NCI-H146 treated with DMSO at 0.1 percent for 48 hours (cell line): ENCODE measurements at regions not wholly inside any gene's neighbourhood (a gene's known extent, or its start where the extent isn't known, plus 50 kb on each side); places are given as distances from the start of the nearest gene placed in this dataset.

ENCODE experiments used
- DNase-seq: peaks from one replicate; lab custom pipeline; 2025; ENCODE audit not compliant: unreplicated experiment; lab: John Stamatoyannopoulos, UW

DNA sequence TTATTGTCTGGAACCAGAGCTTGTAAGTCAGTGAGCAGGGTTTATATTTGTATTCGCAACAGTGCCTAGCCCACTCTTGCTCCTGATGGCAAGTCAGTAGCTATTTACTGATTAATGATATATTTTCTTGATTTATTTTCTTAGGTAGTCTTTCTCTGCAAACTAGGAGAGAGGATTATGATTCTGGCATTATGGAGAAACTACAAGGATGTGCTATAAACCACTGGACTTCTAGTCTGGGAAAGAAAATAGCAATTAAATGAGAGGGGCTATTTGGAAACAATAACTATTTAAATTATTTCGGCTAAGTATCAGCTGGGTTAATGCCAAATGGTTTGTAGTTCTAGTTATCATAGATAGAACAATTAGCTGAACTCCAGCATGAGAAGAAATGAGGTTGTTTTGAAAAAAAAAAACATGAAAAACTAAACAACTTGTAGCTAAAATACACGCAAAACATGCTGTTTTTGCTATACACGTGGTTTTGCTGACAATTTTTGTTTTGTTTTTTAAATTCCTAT, 304.9 kb upstream of the TCF21 start:
- no peak for DNase-seq

DNA sequence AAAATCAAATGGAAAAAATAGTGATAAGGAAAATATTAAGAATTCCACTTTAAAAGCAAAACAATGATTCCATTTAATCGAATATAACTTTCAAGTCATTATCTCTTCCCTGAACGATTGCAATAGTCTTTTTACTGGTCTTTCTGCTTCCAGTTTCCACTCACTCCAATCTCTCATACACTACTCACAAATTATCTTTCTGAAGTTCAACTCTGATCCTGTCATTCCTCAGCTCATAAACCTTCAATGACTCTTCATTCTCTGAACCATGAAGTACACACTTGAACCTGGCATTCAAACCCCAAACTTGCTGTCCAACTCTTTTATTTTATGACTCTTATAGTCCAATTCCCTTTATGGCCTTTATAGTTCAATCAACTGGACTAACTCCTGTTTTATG, 304.1 kb upstream of the TCF21 start:
- no peak for DNase-seq

DNA sequence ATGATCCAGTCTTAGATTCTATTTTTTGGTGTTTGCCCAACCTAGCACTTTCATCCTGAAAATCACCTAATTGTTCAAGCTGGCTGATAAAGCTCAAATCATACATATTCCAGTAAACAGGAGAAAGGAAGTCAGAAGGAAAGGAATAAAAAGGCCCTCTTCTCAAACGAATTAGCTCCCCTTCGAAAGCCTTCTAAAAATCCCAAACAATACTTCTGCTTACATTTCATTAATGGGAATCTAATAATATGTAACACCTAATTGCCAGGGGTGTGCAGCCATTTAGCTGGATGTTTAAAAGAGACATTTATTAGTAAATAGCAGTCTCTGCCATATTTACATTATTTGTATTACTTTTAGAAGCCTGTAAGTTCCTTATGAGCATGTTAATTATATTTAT, 302.9 kb upstream of the TCF21 start:
- DNase-seq = no peak

DNA sequence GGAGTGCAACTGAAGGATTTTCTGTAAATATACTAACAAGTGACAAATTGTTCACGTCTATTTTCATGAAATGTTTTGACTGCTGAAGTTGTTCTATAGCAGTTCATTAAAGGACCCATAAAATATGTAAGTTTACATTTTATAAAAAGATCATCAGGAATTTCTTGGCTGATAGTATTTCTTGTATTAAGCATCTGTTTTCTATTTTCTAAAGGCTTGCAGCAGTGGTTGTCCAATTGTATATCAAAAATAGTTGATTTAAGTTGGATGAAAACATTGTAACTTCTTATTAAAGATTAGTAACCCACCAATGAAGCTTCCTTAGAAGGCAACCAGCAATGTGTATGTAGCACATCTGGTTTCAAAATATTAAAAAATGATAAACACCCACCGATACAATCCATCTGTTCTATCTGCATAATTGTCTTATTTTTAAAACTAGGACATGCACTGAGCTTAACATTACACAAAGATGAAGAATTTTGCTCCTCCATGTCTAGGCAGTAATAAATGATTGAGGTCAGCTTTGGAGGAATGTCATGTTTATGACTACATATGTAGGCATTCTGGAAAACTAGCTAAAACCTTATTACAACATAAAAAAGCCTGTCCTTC, 301.3 kb upstream of the TCF21 start:
- DNase-seq = no peak

DNA sequence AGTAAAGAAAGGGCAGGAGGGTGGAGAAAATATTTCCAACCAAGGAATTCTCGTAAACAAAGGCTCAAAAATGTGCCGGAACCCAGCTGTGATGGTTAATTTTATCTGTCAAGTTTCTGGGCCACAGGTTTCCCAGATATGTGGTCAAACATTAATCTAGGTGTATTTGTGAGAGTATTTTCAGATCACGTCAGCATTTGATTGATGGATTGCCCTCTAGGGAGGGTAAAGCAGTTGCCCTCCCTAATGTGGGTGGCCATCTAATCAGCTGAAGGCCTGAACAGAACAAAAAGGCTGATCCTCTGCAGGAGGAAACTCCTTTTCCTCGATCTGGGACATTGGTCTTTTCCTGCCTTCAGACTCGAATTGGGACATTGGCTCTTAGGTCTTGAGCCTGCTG, 298.7 kb upstream of the TCF21 start:
- no peak for DNase-seq

GRCh38 chr6:133590814-133591213, 298.1 kb upstream of the TCF21 start:
- no peak for DNase-seq

DNA sequence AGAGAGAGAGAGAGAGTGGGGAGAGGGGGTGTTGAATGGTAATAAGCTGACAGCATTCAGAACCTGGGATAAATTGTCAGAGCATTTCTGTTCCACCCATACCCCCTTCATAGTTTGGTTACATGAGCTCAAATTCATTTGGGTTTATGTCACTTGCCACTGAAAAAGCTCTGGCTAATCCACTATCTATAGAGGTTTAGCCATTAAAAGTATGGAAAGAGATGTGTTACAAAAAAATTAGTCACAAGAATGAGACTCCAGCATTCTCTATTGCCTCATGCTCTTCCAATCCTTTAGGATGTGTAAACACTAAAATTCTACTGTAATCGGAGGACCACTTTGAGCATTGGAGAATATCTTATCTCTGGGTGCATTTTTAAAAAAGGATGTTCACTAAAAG, 297.6 kb upstream of the TCF21 start:
- no peak for DNase-seq

- DNase-seq = no peak
Observed at GRCh38 chr6:133594652-133595110, 294.2 kb upstream of the TCF21 start.

DNA sequence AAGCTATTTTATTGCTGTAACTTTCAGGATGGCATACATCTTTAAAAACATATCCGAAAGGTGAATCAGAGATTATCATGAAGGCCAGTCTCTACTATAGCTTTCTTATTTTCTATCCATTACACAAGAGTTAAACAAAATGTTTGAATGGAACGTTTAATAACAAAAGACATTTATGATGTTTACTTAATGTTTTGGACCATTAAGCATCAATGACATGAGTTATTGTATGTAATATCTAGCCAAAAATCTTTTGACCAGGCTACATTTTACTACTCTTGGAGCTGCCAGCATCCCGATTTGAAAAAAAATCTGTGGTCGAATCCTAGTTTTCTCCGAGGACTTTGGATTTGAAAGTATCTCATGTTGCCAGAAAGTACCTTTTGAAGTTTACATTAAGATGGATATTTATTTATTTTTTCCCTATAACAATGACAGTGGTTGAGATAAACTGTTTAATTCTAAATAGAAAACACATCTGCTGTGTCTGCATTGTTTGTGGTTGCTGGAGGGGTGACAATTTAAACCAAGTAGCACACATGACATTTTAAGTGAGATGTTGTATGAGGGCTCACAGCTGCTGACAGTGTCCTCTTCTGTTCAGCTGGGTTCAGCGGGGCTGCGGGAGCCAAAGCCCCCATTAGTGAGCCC, 293.7 kb upstream of the TCF21 start:
- DNase-seq = no peak

DNA sequence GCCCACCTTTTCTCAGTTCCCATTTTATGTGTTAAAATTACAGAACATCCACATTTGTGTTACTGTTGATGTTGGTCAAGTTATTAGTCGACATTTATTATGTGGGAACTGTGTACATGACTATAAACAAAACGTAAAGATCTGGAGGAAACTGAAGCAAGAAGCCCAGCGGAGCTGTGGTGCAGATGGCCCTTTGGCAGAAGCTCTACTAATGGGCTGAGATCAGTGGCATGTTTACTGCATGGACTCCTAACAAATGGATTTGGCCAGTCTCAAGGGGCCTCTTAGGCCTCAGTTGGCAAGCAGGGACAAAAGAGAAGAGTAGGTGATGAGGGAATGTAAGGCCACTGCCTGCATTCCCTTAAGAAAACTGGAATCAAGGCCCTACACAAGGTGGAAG, 282.1 kb upstream of the TCF21 start:
- DNase-seq = no peak

DNA sequence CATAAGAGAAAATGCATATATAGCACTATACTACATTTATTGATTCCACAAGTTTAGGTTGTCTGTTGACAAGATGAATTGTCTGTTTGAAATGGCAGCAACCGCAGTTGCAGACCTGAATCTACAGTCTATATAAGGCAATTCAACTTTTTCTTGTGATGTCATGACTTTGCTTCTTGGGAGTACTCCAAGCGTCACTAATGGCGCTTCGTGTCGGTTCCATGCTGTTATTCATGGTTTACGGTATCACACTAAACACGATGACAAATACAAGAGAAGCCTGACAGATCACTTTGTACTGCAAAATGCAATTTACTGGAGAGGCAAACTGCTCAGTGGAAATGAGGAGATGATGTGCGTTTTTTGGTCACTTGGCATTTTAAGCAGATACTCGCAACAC, 280.3 kb upstream of the TCF21 start:
- no peak for DNase-seq

GRCh38 chr6:133609415-133610226, 279.3 kb upstream of the TCF21 start:
- no peak for DNase-seq

DNA sequence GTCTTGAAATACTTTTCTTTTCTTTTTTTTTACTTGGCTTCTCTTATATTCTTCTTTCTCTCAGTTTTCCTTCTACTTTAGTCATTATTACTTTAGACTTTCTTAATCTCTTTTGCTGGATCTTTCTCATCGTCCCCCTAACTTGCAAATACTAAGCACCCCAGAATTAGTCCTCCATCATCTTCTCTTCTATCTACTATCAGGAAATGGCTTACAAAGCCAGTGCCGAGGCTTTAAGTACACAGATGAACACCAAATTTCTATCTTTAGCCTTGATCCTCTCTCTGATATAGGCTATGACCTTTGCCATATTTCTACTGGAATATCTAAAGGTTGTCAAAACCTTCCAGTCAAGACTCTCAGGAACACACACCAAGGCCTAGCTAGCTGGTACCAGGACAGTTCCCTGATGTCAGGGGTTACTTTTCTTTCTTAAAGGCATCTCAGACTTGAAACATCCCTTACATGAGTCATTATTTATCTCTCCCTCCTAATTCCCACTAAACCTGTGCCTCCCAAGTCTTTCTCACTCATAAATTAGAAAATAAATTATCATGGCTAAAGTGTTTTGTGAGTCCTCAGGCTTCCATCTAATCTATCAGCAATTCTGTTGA, 278.6 kb upstream of the TCF21 start:
- DNase-seq = no peak

GRCh38 chr6:133610971-133611370, 277.9 kb upstream of the TCF21 start:
- no peak for DNase-seq

- DNase-seq = no peak
Observed at GRCh38 chr6:133612459-133612858, 276.5 kb upstream of the TCF21 start.

DNA sequence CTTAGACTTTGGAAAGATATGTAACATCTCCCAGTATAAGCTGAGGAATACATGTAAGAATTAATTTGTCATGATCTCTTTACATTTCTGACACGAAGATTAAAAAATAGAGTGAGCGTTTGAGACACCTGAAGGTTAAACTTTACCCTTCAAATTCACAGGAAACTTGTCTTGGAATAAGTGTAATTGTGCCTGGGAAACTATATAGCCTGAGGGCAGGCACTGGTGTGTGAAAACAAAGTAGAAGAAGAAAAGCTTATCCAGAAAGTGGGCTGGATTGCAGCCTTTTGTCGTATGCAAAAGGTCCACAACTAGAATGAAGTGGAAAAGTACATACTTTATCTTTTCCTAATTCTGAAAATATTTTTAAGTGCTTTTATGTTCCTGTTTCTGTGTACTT, 275.7 kb upstream of the TCF21 start:
- no peak for DNase-seq

DNA sequence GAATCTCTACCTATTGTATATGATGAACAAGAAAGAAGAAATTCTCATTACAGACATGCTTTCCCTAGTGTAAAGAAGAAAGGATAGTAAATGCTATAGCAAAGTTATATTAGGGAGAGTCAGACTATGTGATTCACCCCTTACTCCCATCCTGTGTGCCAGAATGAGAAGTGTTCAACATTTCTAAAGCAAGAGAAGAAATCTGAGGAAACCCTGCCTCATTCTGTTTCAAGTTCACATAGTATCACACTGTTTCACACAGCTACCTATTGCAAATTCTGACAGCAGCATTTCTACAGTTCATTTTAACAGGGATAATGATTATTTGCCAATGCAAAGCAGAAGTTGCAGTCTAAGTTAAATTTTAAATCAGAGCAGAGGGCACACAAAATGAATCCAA, 267.2 kb upstream of the TCF21 start:
- no peak for DNase-seq

GRCh38 chr6:133623065-133623464, 265.8 kb upstream of the TCF21 start:
- DNase-seq = no peak

GRCh38 chr6:133623621-133624020, 265.3 kb upstream of the TCF21 start:
- DNase-seq = no peak

GRCh38 chr6:133626096-133626666, 262.7 kb upstream of the TCF21 start:
- DNase-seq = no peak

DNA sequence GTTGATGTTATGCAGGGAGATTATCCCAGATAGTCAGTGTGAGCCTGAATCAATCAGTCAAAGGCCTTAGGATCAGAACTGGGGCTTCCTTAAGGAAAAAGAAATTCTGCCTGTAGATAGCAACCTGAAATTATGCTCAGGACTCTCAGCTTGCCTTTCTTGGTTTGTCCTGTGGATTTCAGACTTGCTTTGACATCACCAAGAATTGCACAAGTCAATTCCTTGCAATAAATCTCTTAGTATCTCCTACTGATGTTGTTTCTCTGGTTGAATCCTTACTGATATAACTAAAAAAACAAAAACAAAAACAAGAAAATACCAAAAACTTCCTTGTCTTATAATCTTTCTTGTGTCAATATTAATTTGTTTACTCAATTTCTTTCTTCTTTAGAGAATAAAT, 258.9 kb upstream of the TCF21 start:
- DNase-seq = no peak
